GM12892 (cell line): ENCODE measurements at regions not wholly inside any gene's neighbourhood (a gene's known extent, or its start where the extent isn't known, plus 50 kb on each side); places are given as distances from the start of the nearest gene placed in this dataset.

Experiments used
- POLR2A ChIP-seq: IDR thresholded peaks from 2 replicates; pipeline ENCODE4 v1.6.1; 2011; ENCODE audit warnings: low read depth, low read length, control low read depth
- POLR2AphosphoS5 ChIP-seq: IDR thresholded peaks from 2 replicates; pipeline ENCODE4 v1.6.1; 2011; ENCODE audit warnings: low read depth, low read length, control low read depth
- TAF1 ChIP-seq: IDR thresholded peaks from 2 replicates; pipeline ENCODE4 v1.6.1; 2011; ENCODE audit warnings: low read depth, mild to moderate bottlenecking, control low read depth, low read length, borderline replicate concordance

- TF ChIP-seq TAF1 (no peak), POLR2AphosphoS5 (no peak), POLR2A (no peak)
Measured at GRCh38 chrX:40373641-40374040, 207.1 kb upstream of the ATP6AP2 start.
